NCI-H1930 (cell line): ENCODE measurements at regions not wholly inside any gene's neighbourhood (a gene's known extent, or its start where the extent isn't known, plus 50 kb on each side); places are given as distances from the start of the nearest gene placed in this dataset.
"Not testable (repeated sequence)": the region's sequence is repeated elsewhere in the genome, so short reads cannot be mapped to it uniquely, and the experiment has no call there.

ENCODE experiments used
- DNase-seq, 2 experiments: peaks; one replicate each; lab custom pipeline; 2025; lab: John Stamatoyannopoulos, UW

GRCh38 chr17:13785981-13786598 is 184.4 kb upstream of the HS3ST3A1 start:
- no peak for DNase-seq

- DNase-seq, result no peak
Measured at GRCh38 chr17:13787636-13788035, 185.9 kb upstream of the HS3ST3A1 start.

- no peak for DNase-seq
Measured at GRCh38 chr17:13788385-13788784, 186.7 kb upstream of the HS3ST3A1 start.

GRCh38 chr17:13792314-13792713 is 190.6 kb upstream of the HS3ST3A1 start:
- DNase-seq, result no peak

GRCh38 chr17:13793951-13794350 is 192.2 kb upstream of the HS3ST3A1 start:
- no peak for DNase-seq

- no peak for DNase-seq
Measured at GRCh38 chr17:13797863-13798262, 196.1 kb upstream of the HS3ST3A1 start.

GRCh38 chr17:13806092-13806491 is 204.4 kb upstream of the HS3ST3A1 start:
- DNase-seq, result no peak

GRCh38 chr17:13807103-13807502 is 205.4 kb upstream of the HS3ST3A1 start:
- no peak for DNase-seq

- no peak for DNase-seq
Measured at GRCh38 chr17:13812350-13812749, 210.6 kb upstream of the HS3ST3A1 start.

- no peak for DNase-seq
Measured at GRCh38 chr17:13813347-13814240, 211.9 kb upstream of the HS3ST3A1 start.

GRCh38 chr17:13822700-13823099 is 221.0 kb upstream of the HS3ST3A1 start:
- DNase-seq, result no peak

GRCh38 chr17:13825526-13826040 is 223.9 kb upstream of the HS3ST3A1 start:
- no peak for DNase-seq

- no peak for DNase-seq
Measured at GRCh38 chr17:13827118-13827517, 225.4 kb upstream of the HS3ST3A1 start.

- no peak for DNase-seq
Measured at GRCh38 chr17:13833921-13834320, 232.2 kb upstream of the HS3ST3A1 start.

- no peak for DNase-seq
Measured at GRCh38 chr17:13835151-13835550, 233.4 kb upstream of the HS3ST3A1 start.

GRCh38 chr17:13837417-13837816 is 231.9 kb upstream of the COX10 start:
- no peak for DNase-seq

- DNase-seq, result no peak
Measured at GRCh38 chr17:13840254-13840653, 229.1 kb upstream of the COX10 start.

- no peak for DNase-seq
Measured at GRCh38 chr17:13843862-13844635, 225.3 kb upstream of the COX10 start.

GRCh38 chr17:13851889-13852288 is 217.4 kb upstream of the COX10 start:
- no peak for DNase-seq

GRCh38 chr17:13855730-13856129 is 213.6 kb upstream of the COX10 start:
- not testable (repeated sequence) for DNase-seq

- DNase-seq, result no peak
Measured at GRCh38 chr17:13862346-13862745, 207.0 kb upstream of the COX10 start.

GRCh38 chr17:13863436-13863835 is 205.9 kb upstream of the COX10 start:
- DNase-seq, result no peak
